ENCODE measurements at regions not wholly inside any gene's neighbourhood (a gene's known extent, or its start where the extent isn't known, plus 50 kb on each side); places are given as distances from the start of the nearest gene placed in this dataset.
"Not testable (repeated sequence)": the region's sequence is repeated elsewhere in the genome, so short reads cannot be mapped to it uniquely, and the experiment has no call there.

GRCh38 chr20:47993035-47993755 is 207.9 kb upstream of the SULF2 start:
- Histone ChIP-seq H3K27ac (ENCODE audit: low read length) (no peak overlapping the region), H3K27me3 (ENCODE audit: control insufficient read depth, insufficient read depth, low read length) (no peaks in the 10 kb centered on the region), H3K4me1 (ENCODE audit: control insufficient read depth, insufficient read depth, low read length) (peaks cover 6% of the 10 kb centered on the region), H3K9me3 (ENCODE audit: control insufficient read depth, low read depth, low read length) (no peaks in the 10 kb centered on the region), H3K36me3 (ENCODE audit: control insufficient read depth, insufficient read depth, low read length) (no peaks in the 10 kb centered on the region), H3K4me3 (ENCODE audit: low read length) (no peak overlapping the region)
- no CpG with 5 or more reads among the region's 9 CpGs for WGBS (ENCODE audit: insufficient coverage, low lambda C conversion rate)
- DNase-seq = no peak

GRCh38 chr20:47991875-47992488 is 206.7 kb upstream of the SULF2 start:
- Histone ChIP-seq H3K4me1 (ENCODE audit: control insufficient read depth, insufficient read depth, low read length) (peaks cover 6% of the 10 kb centered on the region), H3K9me3 (ENCODE audit: control insufficient read depth, low read depth, low read length) (no peaks in the 10 kb centered on the region), H3K4me3 (ENCODE audit: low read length) (no peak overlapping the region), H3K27me3 (ENCODE audit: control insufficient read depth, insufficient read depth, low read length) (no peaks in the 10 kb centered on the region), H3K36me3 (ENCODE audit: control insufficient read depth, insufficient read depth, low read length) (no peaks in the 10 kb centered on the region), H3K27ac (ENCODE audit: low read length) (no peak overlapping the region)
- WGBS (ENCODE audit: insufficient coverage, low lambda C conversion rate) = 100% methylated on average over 1 of the region's 9 CpGs
- DNase-seq = no peak

- no peak for DNase-seq
- no CpG with 5 or more reads among the region's 8 CpGs for WGBS (ENCODE audit: insufficient coverage, low lambda C conversion rate)
- Histone ChIP-seq H3K4me3 (ENCODE audit: low read length) (no peak overlapping the region), H3K27ac (ENCODE audit: low read length) (no peak overlapping the region), H3K27me3 (ENCODE audit: control insufficient read depth, insufficient read depth, low read length) (no peaks in the 10 kb centered on the region), H3K9me3 (ENCODE audit: control insufficient read depth, low read depth, low read length) (no peaks in the 10 kb centered on the region), H3K36me3 (ENCODE audit: control insufficient read depth, insufficient read depth, low read length) (no peaks in the 10 kb centered on the region), H3K4me1 (ENCODE audit: control insufficient read depth, insufficient read depth, low read length) (peaks cover 6% of the 10 kb centered on the region)
Observed at GRCh38 chr20:47990507-47991150, 205.3 kb upstream of the SULF2 start.

- Histone ChIP-seq H3K36me3 (ENCODE audit: control insufficient read depth, insufficient read depth, low read length) (no peaks in the 10 kb centered on the region), H3K27ac (ENCODE audit: low read length) (no peak overlapping the region)
- WGBS (ENCODE audit: insufficient coverage, low lambda C conversion rate) = no CpG with 5 or more reads among the region's 4 CpGs
Observed at GRCh38 chr20:47989957-47990356, 204.7 kb upstream of the SULF2 start.

GRCh38 chr20:47988676-47989075 is 203.4 kb upstream of the SULF2 start:
- no CpG with 5 or more reads among the region's 4 CpGs for WGBS (ENCODE audit: insufficient coverage, low lambda C conversion rate)
- DNase-seq = no peak
- H3K4me1 ChIP-seq (ENCODE audit: control insufficient read depth, insufficient read depth, low read length) = peaks cover 11% of the 10 kb centered on the region

More at GRCh38 chr20:47989957-47990356, 204.7 kb upstream of the SULF2 start:
- H3K4me1 ChIP-seq (ENCODE audit: control insufficient read depth, insufficient read depth, low read length) = peaks cover 7% of the 10 kb centered on the region
- H3K27me3 ChIP-seq (ENCODE audit: control insufficient read depth, insufficient read depth, low read length) = no peaks in the 10 kb centered on the region
- peak; percentile 30 to 71 for DNase-seq
- H3K4me3 ChIP-seq (ENCODE audit: low read length) = no peak overlapping the region
- no peaks in the 10 kb centered on the region for H3K9me3 ChIP-seq (ENCODE audit: control insufficient read depth, low read depth, low read length)

GRCh38 chr20:47985092-47985850 is 200.0 kb upstream of the SULF2 start:
- Histone ChIP-seq H3K4me3 (ENCODE audit: low read length) (no peak overlapping the region), H3K36me3 (ENCODE audit: control insufficient read depth, insufficient read depth, low read length) (no peaks in the 10 kb centered on the region), H3K27ac (ENCODE audit: low read length) (no peak overlapping the region), H3K9me3 (ENCODE audit: control insufficient read depth, low read depth, low read length) (no peaks in the 10 kb centered on the region), H3K4me1 (ENCODE audit: control insufficient read depth, insufficient read depth, low read length) (peaks cover 11% of the 10 kb centered on the region), H3K27me3 (ENCODE audit: control insufficient read depth, insufficient read depth, low read length) (no peaks in the 10 kb centered on the region)
- peak in 1 of 2 donors; percentile 34 for DNase-seq
- WGBS (ENCODE audit: insufficient coverage, low lambda C conversion rate) = 100% methylated on average over 1 of the region's 7 CpGs

More at GRCh38 chr20:47988676-47989075, 203.4 kb upstream of the SULF2 start:
- H3K4me3 ChIP-seq (ENCODE audit: low read length) = no peak overlapping the region
- no peaks in the 10 kb centered on the region for H3K27me3 ChIP-seq (ENCODE audit: control insufficient read depth, insufficient read depth, low read length)
- no peak overlapping the region for H3K27ac ChIP-seq (ENCODE audit: low read length)
- H3K36me3 ChIP-seq (ENCODE audit: control insufficient read depth, insufficient read depth, low read length) = no peaks in the 10 kb centered on the region
- no peaks in the 10 kb centered on the region for H3K9me3 ChIP-seq (ENCODE audit: control insufficient read depth, low read depth, low read length)

GRCh38 chr20:47984437-47984836 is 199.2 kb upstream of the SULF2 start:
- no peaks in the 10 kb centered on the region for H3K36me3 ChIP-seq (ENCODE audit: control insufficient read depth, insufficient read depth, low read length)
- no peak overlapping the region for H3K27ac ChIP-seq (ENCODE audit: low read length)
- no peak overlapping the region for H3K4me3 ChIP-seq (ENCODE audit: low read length)
- no CpG with 5 or more reads among the region's 6 CpGs for WGBS (ENCODE audit: insufficient coverage, low lambda C conversion rate)
- H3K9me3 ChIP-seq (ENCODE audit: control insufficient read depth, low read depth, low read length) = no peaks in the 10 kb centered on the region
- no peaks in the 10 kb centered on the region for H3K27me3 ChIP-seq (ENCODE audit: control insufficient read depth, insufficient read depth, low read length)
- H3K4me1 ChIP-seq (ENCODE audit: control insufficient read depth, insufficient read depth, low read length) = peaks cover 6% of the 10 kb centered on the region
- DNase-seq = no peak

GRCh38 chr20:47983642-47984041 is 198.4 kb upstream of the SULF2 start:
- H3K36me3 ChIP-seq (ENCODE audit: control insufficient read depth, insufficient read depth, low read length); H3K27ac ChIP-seq (ENCODE audit: low read length); H3K9me3 ChIP-seq (ENCODE audit: control insufficient read depth, low read depth, low read length); H3K4me3 ChIP-seq (ENCODE audit: low read length); DNase-seq; H3K4me1 ChIP-seq (ENCODE audit: control insufficient read depth, insufficient read depth, low read length); H3K27me3 ChIP-seq (ENCODE audit: control insufficient read depth, insufficient read depth, low read length): not testable (repeated sequence)
- no CpG with 5 or more reads among the region's 8 CpGs for WGBS (ENCODE audit: insufficient coverage, low lambda C conversion rate)

GRCh38 chr20:47982574-47983360 is 197.5 kb upstream of the SULF2 start:
- Histone ChIP-seq H3K27me3 (ENCODE audit: control insufficient read depth, insufficient read depth, low read length) (no peaks in the 10 kb centered on the region), H3K4me1 (ENCODE audit: control insufficient read depth, insufficient read depth, low read length) (peaks cover 4% of the 10 kb centered on the region), H3K27ac (ENCODE audit: low read length) (no peak overlapping the region), H3K9me3 (ENCODE audit: control insufficient read depth, low read depth, low read length) (no peaks in the 10 kb centered on the region), H3K36me3 (ENCODE audit: control insufficient read depth, insufficient read depth, low read length) (no peaks in the 10 kb centered on the region), H3K4me3 (ENCODE audit: low read length) (no peak overlapping the region)
- no CpG with 5 or more reads among the region's 18 CpGs for WGBS (ENCODE audit: insufficient coverage, low lambda C conversion rate)
- no peak for DNase-seq
